ENCODE measurements at regions not wholly inside any gene's neighbourhood (a gene's known extent, or its start where the extent isn't known, plus 50 kb on each side); places are given as distances from the start of the nearest gene placed in this dataset.
A peak's percentile ranks its signal among the peaks of the same experiment; 100 is the strongest.

- TF ChIP-seq CTCF (CRISPR knock-in tag; IDR thresholded peaks at IDR 0.05) (peak; percentile 92), MZF1 (CRISPR knock-in tag; IDR thresholded peaks at IDR 0.05; ENCODE audit: borderline replicate concordance) (no peak), RFX1 (IDR thresholded peaks at IDR 0.05) (no peak)
These were observed 56.0 kb downstream of the TEX44 start for GRCh38 chr2:231648579-231649174.

Measured in HepG2 (cell line).